Epithelial cell of esophagus (primary cell): ENCODE measurements at regions not wholly inside any gene's neighbourhood (a gene's known extent, or its start where the extent isn't known, plus 50 kb on each side); places are given as distances from the start of the nearest gene placed in this dataset.

Experiments
- DNase-seq: peaks from one replicate; pipeline ENCODE4 v3.0.0; 2010; ENCODE audit warnings: low read depth
- H3K4me3 ChIP-seq: 2 replicates; pipeline ENCODE4 v1.5.1; 2011; ENCODE audit warnings: mild to moderate bottlenecking, low read length, control low read depth
- CTCF ChIP-seq: IDR thresholded peaks from 2 replicates; pipeline ENCODE4 v1.5.1; 2011; ENCODE audit warnings: low read depth, mild to moderate bottlenecking, low read length, control low read depth, inconsistent platforms; ENCODE audit not compliant: insufficient read depth; ENCODE audit errors: missing control alignments

GRCh38 chr10:111703986-111704385, 479.6 kb downstream of the GPAM start:
- no peak for DNase-seq
- no peak for TF ChIP-seq CTCF
- H3K4me3 ChIP-seq: no peak overlapping the region

GRCh38 chr10:111705021-111705420, 478.5 kb downstream of the GPAM start:
- H3K4me3 ChIP-seq: no peak overlapping the region
- no peak for DNase-seq
- no peak for TF ChIP-seq CTCF

GRCh38 chr10:111706331-111706730, 477.2 kb downstream of the GPAM start:
- no peak overlapping the region for H3K4me3 ChIP-seq
- no peak for DNase-seq
- no peak for TF ChIP-seq CTCF

GRCh38 chr10:111707076-111707475, 476.5 kb downstream of the GPAM start:
- TF ChIP-seq CTCF: no peak
- no peak overlapping the region for H3K4me3 ChIP-seq
- DNase-seq: no peak

GRCh38 chr10:111709603-111710002, 474.0 kb downstream of the GPAM start:
- no peak for TF ChIP-seq CTCF
- no peak overlapping the region for H3K4me3 ChIP-seq
- DNase-seq: no peak

- no peak for DNase-seq
- no peak for TF ChIP-seq CTCF
- H3K4me3 ChIP-seq: no peak overlapping the region
Observed at GRCh38 chr10:111716032-111716431, 467.5 kb downstream of the GPAM start.

- no peak overlapping the region for H3K4me3 ChIP-seq
- DNase-seq: no peak
- TF ChIP-seq CTCF: no peak
Observed at GRCh38 chr10:111724121-111724520, 459.4 kb downstream of the GPAM start.
